HG02642 (cell line): ENCODE measurements at regions not wholly inside any gene's neighbourhood (a gene's known extent, or its start where the extent isn't known, plus 50 kb on each side); places are given as distances from the start of the nearest gene placed in this dataset.
"Not testable (repeated sequence)": the region's sequence is repeated elsewhere in the genome, so short reads cannot be mapped to it uniquely, and the experiment has no call there.

Experiments used
- ATAC-seq: cut with Tn5 transposase; IDR thresholded peaks from one replicate; pipeline ENCODE4 v1.9.1; 2021; ENCODE audit warnings: mild to moderate bottlenecking; ENCODE audit not compliant: unreplicated experiment, poor library complexity

DNA sequence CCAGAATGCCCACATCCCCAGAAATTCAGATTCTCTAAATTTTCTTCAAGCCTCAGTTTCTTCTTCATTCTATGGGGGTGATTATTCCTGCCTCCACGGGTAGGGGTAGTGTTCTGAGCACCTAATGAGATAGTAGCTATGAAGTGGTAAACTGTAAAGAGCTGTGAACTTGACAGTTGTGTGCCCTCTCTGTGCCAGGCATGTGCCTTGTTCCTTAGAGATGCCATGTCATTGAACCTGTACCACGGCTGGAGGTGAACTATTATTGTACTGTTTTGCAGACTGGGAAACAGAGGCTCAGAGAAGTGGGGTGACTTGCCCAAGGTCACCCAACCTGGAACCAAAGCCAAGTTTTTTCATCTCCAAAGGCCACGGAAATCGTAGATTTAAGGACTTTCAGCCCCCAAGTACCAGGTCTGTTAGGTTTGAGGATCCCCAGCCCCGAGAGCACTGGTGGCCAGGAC is 67.7 kb upstream of the SIRPA start:
- no peak for ATAC-seq

DNA sequence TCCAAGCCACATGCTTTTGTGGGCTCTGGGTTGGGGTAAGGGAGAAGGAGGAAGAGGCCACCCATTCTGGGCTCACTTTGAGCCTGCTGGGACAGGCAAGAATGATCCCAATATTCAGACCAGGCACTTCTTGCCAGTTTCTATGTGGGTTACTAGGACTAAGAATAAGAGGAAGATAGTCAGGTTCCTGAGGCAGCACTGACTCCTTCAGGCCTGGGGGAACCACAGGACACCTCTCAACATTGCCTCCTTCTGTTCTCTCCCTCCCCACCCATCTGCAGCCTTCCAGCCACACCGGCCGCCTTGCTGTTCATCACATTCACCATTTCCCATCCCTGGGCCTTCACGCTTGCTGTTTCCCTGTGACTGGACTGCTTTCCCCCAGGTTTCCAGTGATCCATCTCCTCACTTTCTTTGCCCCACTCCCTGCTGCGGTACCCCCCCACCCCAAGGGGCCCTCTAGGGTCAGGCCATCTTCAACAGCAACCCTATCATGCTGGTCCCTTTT is 69.2 kb upstream of the SIRPA start:
- no peak for ATAC-seq

DNA sequence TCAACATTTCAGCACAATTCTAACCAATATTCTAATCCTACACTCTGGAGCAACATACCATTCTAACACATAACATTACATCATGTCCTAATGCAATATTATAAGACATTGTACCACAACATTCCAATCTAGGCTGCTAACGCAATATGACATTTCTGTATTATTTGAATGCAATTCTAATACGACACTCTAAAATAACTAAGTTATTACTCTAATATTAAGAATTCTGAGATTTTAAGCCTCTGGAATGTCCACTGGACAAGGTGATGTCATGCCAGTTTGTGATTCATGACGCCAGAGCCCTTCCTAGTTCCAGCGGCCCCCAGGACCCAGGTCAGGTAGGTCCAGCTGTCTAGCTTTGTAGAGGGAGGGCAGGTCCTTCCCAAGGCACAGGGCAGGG is 69.7 kb upstream of the SIRPA start:
- no peak for ATAC-seq

DNA sequence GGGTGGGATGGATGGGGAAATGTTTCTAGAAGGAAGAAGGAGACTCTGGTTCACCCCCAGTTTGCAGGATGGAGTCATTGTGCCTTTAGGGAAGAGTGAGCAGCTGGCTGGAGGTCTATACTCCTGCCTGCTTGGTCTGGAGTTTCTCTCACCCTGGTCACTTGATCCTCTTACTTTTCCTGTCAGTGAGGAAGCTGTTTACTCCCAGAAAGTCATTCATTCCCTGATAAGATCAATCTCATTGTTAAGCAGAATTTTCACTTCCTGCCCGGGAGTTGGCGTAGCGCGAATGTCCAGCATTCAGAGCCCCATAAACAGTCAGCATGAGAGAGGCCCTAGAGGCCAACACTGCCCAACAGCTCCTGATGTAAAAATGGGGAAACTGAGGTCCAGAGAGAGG is 70.4 kb upstream of the SIRPA start:
- no peak for ATAC-seq

DNA sequence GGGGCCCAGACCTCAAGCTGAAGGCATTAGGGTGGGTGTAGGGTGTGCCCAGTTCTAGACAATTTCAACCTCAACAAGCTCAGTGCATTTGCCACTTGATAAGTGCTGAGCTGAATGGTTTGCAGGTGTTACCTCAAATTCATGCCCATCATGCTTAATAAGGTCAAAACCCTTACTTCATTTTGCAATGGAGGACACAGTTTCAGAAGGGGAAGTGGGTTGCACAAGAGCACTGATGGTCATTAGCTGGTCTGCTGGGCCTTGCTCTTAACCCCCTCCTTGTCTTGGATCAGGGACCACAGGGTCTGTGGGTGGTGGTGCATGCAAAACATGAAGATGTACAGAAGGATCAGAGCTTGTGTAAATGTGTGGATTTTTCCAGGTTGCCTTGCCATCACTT is 71.0 kb upstream of the SIRPA start:
- ATAC-seq = no peak

DNA sequence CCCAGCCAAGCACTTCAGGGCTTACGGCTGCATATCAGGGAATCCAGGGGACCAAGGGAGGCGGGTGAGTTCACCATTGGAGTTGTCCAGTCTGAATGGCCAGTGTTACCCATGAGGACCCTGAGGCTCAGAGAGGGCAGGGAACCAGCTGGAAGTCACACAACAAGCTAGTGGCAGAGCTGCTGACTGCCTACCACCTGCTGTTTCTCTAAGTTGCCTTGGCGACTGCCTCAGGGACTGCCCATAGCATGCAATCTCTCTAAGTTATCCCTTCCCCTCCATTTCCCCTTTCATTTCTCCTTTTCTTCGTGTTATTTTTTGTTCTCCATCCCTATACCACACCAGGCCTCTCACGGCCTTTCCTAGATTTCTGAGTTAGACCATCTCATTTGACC is 71.8 kb upstream of the SIRPA start:
- no peak for ATAC-seq

DNA sequence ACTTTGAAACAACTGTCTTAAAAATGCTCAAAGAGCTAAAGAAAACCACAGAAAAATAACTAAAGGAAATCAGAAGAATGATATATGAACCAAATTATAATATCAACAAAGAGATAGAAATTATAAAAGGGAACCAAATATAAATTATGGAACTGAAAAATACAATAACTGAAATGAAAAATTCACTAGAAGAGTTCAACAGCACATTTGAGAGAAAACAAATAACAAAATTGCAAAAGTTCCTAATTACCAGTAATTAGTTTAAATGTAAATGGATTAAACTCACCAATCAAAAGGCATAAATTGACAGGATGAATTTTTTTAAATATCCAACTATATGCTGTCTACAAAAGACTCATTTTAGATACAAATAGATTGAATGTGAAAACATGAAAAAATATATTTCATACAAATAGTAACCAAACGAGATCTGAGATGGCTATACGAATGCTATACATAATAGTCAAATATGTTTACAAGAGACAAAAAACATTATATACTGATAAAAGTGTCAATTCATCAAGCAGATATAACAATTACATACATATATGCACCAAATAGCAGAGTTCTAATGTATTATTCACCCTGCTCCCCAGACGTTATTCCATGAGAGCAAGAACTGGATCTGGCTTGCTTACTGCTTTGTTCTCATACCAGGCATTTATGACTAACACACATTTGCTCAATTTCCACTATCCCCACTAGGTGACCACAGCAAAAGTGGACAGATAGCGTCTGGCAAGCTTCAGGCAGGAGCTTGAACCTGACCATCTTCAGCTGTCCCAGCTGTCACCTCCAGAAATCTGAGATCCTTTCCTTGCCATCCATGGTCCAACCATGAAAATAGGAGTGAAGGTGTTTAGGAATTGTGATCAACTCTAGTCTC is 72.4 kb upstream of the SIRPA start:
- ATAC-seq = no peak

DNA sequence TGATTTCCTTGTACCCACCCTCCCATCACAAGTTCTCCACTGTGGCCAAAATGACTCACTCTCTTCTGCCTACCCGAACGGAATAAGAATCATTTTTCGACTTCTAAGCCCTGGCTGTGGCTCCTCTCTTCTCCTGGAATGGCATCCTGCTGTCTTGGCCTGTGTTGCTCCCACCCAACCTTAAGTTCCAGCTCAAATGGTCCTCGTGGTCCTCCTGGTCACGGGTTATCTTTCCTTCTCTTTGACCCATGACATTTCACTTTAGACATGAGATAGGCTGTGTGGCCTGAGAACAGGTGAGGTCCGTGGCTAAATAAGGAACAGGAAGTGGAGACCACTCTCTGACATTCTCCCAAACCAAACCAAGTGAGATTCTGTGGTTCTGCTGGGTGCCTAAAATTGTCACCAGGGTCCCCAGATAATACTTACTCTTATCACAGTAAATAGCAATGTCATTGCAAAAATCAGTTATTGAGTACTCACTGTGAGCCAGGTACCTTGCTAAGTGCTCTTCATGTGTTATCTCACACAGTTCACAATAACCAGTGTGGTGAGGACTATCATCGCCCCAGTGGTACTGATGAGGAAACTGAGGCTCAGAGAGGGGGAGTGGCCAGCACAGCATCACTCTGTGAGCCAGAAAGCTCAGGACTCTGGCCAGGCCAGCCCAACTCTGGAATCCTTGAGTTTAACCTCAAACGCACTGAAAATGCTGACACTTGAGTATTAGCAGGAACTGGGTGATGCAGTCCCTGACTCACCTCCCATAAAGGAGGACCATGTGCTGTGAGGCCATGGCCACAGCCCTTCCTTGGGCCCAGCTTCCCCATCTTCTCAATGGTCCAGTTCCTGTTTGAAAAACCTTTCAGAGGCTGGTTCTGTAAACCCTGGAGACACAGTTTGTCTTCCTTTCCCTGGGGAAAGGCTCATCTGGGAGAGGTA is 74.8 kb upstream of the SIRPA start:
- ATAC-seq = no peak

DNA sequence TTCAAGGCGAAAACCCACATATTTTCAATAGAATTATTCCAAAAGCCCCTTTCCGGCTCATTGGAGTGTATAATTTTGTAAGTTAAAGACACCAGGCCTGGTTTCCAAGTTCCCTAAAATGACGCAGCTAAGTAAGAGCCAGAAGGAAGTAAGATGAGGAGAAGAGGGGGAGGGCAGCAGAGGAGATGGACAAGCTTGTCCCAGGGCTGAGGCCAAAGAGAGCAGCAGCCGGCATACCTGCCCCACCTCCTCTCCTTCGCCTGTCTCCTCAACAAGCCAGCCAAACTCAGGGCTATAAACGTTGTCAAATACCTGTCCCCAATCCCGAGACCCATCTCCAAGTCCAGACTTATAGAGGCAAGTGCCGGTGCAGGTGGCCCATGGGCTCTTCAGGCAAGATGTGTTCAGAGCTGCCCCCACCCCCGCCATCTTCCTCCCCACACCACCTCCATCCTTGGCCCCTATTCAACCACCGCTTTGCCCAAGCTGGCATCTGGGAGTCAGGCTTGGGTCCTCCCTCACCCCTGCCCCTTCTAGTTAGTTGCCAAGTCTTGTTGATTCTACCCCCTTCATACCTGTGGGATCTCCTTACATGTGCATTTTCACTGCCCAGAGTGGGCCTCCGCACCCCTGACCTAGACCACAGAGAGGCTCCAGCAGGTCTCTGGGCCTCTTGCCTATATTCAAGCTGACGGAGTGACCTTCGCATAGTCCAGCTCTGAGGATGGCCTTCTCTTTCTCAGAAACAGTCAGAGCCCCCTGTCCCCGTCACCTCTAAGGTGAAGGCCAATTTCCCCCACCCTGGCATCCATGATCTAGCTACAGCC is 75.7 kb upstream of the SIRPA start:
- ATAC-seq = no peak

DNA sequence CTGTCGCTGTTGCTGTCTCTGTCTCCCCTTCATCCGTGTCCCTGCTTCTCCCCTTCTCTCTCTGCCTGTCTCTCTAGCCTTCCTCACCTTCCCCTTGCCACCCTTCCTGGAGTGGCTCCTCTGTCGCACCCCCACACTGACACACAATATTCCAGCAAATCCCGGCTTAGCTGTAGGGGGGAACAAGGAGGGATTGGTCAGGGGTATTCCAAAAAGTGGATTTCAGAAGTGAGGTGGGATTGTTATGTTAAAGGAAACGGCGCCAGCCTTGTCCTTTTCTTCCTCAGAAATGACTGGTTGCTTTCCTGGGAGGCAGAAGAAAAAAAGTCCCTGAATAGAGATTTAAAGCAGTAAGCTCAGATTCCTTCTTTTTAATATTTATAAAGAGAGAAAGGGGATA is 76.3 kb upstream of the SIRPA start:
- no peak for ATAC-seq

DNA sequence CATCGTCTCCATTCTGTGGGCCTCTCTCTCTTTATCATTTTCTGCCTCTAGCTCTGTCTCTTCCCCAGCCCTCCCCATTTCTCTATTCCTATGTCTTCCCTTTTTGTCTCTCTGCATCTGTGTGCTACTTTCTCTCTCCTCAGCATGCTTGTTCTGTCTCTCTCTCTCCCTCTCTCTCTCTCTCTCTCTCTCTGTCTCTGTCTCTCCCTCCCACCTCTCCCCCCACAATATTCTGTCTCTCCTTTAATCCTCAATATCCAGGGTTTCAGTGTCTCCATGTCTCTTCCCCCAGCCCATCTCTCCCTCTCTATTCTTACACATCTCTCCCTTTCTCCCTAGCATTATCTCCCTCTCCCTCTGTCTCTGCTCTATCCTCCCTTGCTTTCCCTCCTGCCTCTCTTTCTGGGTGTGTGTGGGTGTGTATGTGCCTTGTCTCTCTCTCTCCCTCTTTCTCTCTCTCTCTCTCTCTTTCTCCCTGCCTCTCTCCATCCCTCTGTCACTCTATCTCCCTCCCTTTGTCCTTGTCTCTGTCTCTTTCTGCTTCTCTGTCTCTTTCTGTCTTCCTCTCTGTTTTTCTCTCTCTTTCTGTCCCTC is 76.9 kb upstream of the SIRPA start:
- ATAC-seq = no peak

DNA sequence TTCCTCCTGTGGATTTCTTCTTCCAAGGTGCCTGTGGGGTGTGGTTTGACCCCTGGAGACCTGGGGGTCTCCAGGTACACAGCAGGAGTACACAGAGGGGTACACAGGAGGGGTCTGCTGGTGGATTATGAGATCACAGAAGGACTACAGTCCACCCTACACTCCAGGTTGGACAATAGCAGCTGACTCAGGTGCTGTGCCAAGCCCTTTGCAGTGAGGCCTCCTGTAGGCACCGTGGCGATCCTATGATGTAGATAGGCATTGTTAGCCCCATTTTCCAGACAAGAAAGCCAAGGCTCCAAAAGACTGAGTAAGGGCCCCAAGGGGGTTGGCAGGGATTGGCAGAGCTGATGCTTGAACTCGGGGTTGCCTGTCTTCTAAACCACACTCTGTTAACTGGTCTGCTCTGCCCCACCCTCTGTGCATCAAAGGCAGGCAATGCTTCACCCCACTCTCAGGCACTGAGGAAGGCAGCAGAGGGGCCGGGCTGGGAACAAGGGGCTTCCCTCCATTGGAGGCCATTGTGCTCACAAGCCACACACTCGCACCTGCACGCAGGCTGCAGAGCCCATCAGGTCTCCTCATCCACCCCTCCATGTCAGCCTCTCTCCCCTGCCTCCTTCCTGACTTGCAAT is 77.5 kb upstream of the SIRPA start:
- ATAC-seq = no peak

DNA sequence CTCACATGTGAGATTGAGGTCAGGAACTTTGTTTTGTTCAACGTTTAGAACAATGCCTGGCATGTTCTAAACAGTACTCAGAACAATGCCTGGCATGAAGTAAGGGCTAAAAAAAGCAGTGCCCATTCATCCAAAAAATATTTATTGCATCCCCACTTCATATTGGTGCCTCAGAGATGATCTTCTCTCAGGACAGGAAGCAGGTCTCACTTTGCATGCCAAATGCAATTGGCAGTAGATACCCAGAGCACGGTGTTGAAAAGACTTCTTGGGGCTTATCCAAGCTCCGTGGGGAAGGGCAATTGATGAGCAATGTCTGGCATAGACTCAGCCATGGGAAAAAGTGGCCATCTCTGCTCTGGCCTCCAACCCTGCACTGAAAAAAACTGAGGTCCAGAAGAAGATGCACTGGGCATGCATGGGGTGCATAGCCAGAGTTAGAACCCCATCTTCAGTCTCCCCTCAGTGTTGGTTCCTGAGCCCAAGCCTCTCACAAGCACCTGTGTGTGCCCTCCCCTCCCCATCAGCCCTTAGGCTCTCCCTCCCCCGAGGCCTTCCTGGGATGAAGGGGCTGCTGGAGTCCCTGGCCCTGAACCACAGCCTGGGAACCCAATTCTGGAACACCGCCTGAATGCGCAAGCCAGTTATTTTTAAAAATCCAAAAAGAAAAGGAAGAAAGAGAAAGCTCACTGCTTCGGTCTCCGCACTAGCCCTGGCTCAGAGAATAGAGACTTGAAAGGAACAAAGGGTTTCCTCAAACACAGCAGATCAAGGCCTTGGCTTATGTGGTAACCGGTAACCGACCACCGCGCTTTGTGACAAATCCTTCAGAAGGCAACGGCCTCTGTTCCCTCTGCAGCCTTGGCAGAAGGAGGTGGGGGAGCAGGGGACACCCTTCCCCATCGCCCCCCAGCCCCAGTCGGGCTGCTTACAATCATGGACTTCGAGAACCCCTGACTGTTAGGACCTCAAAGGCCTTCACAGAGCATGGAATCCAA is 78.5 kb upstream of the SIRPA start:
- ATAC-seq = no peak

DNA sequence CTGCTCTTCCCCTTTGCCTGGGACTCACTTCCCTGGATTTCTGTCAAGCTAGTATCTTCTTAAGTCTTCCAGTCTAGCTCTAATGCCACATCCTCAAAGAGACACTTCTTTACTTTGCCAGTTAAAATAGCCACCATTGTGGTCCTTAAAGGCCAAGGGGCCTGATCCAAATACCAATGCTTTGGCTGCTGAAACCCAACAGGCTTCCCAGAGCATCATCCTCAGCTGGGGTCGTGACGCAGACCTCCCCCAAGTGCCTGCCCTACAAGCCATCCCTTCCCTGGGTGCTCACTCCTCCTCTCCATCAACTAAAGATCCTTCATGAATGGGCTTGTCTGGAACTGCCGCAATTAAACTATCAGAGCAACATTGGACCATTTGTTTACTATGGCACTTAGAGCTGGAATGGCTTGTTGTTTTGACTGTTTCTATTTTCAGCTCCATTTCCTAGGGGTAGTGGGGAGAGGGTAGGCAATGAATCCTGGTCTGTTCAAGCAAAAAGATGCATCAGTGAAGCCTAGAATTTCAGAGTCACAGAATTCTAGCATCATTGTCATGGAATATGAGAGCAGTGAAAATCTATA is 79.6 kb upstream of the SIRPA start:
- no peak for ATAC-seq

DNA sequence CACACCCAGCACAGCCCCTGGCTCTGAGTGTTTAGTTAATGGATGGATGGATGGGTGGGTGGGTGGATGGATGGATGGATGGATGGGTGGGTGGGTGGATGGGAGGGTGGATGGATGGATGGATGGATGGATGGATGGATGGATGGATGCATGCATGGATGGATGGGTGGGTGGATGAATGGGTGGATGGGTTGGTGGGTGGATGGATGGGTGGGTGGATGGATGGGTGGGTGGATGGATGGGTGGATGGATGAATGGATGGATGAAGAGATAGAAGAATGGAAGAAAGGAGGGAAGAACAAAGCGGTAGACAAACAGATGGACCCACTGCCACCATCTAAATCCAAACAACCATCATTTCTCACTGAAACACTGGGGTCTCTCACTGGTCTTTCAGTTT is 80.3 kb upstream of the SIRPA start:
- ATAC-seq = not testable (repeated sequence)

DNA sequence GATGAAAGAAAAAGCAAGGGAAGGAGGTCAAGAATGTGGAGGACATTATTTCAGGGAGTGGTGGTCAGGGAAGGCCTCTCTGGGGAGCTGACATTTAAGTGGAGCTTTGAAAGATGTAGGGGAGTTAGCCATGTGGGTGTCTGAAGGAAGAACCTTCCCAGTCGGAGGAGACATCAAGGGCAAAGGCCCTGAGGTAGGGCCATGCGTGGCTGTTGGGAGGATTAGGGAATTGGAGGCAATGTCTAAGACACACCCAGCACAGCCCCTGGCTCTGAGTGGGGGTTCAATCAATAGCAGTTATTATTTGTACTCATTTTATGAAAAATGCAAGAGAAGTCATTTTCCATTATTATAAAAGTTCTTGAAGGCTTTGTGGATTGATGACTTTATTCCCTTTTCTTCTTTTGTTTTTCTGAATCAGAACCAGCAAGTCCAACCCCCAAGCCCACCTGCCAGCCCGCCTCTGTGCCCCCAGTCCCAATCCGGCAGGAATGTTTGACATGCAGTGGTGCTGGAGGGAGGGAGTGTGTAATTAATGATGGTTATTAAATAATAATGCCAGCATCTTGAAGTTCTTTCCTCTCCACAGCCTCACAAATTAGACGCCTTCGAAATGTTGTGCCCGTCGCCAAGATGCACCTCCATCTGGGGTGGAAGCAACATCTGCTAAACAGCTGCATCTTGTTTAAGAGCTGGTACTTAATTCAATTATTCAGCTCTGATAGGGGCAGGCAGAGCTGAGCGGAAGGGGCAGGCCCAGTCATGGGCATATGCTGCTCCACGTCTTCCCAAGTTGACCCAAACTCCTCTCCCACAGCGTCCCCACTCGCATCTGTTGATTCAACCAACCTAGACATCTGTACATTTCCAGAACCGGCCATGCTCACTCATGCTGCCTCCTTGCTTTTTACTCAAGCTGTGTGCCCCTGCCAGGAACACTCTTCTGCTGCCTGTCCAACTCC is 81.3 kb upstream of the SIRPA start:
- ATAC-seq = no peak

DNA sequence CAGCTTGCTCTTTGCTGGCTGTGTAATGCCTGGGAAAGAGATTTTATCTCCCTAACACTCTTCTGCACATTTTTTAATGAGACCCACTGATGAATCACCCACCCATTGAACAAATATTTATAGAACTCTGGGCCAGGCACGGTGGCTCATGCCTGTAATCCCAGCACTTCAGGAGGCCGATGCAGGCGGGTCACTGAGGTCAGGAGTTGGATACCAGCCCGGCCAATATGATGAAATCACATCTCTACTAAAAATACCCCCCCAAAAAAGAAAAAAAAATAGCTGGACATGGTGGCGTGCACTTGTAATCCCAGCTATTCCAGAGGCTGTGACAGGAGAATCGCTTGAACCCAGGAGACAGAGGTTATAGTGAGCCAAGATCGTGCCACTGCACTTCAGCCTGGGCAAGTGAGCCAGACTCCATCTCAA is 82.1 kb upstream of the SIRPA start:
- no peak for ATAC-seq
